Testis (tissue), 2 donors: ENCODE measurements at regions not wholly inside any gene's neighbourhood (a gene's known extent, or its start where the extent isn't known, plus 50 kb on each side); places are given as distances from the start of the nearest gene placed in this dataset.

Experiments used
- CTCF ChIP-seq, 3 experiments: fragments of 450-650 bp in 2 of 3; fragments of 200-600 bp in 1 of 3; sonication (generic) in 1 of 3; IDR thresholded peaks; one replicate each; pipeline ENCODE4 v1.5.1; 2016 to 2019; ENCODE audit warnings: antibody characterized with exemption in 3 of 3, mild to moderate bottlenecking in 2 of 3, moderate library complexity in 1 of 3
- POLR2A ChIP-seq: fragments of 450-650 bp; IDR thresholded peaks from one replicate; pipeline ENCODE4 v1.6.1; 2017; ENCODE audit warnings: antibody characterized with exemption, mild to moderate bottlenecking, moderate library complexity

- no peak for TF ChIP-seq CTCF (IDR thresholded peaks at IDR 0.05)
- TF ChIP-seq POLR2A: no peak
Observed at GRCh38 chr2:107685421-107685986, 141.2 kb upstream of the RGPD4 start.
